GM18507 (cell line): ENCODE measurements at regions not wholly inside any gene's neighbourhood (a gene's known extent, or its start where the extent isn't known, plus 50 kb on each side); places are given as distances from the start of the nearest gene placed in this dataset.
"Not testable (repeated sequence)": the region's sequence is repeated elsewhere in the genome, so short reads cannot be mapped to it uniquely, and the experiment has no call there.

Experiments used
- DNase-seq: peaks from one replicate; pipeline ENCODE4 v3.0.0; 2011; ENCODE audit warnings: low read depth; ENCODE audit not compliant: insufficient read length; ENCODE audit errors: extremely low spot score
- FAIRE-seq: peaks from 2 replicates; lab custom pipeline; 2011; peaks lifted over from hg19 to GRCh38; lab: Jason Lieb, UNC

DNA sequence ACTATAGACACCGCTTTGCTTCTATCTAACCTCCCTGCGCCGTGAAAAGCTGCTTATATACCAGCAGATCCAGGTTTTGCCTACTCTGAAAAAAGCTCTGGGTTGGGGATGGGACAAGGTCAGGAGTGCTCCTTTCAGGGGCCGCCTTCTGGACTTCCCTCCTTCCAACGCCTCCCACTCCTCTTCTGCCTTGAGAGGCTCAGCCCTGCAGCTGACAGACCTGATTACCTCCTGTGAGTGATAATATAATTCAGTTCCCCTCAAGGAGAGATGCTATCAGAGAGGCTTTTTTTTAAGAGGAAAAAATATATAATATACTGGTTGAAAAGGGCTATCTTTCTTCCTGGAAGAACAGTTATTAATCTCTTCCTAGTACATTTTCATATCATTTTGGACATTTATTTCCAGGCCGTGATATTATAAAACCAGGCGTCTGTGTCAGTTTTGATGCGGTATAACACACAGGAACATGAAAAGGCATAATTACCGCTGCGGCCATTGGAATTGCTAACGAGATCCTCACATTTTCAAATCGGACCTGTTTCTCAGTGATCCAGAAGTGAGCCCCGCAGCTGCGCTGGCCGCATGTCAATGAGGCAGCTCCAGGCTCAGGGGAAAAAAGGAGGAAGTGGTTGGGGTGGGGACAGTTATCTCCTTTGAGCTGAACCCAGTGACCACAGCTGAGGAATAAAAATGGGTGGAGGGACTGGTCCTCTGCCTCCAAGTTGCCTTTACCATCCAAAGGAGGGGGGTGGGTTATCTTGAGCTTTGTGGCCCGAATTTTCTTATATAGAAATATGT lies 457.1 kb downstream of the TYW1 start:
- DNase-seq (no peak), FAIRE-seq (no peak)

DNA sequence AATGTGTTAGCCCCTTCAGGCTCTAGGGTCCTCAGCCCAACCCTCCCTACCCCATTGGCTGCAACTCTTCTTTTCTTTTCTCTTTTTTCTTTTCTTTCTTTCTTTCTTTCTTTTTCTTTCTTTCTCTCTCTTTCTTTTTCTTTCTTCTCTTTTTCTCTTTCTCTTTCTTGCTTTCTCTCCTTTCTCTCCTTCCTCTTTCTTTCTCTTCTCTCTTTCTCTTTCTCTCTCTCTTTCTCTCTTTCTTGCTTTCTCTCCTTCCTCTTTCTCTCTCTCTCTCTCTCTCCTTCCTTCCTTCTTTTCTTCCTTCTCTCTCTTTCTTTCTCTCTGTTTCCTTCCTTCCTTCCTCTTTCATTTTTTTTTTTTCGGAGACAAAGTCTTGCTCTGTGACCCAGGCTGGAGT lies 458.9 kb downstream of the TYW1 start:
- FAIRE-seq (no peak), DNase-seq (no peak)

DNA sequence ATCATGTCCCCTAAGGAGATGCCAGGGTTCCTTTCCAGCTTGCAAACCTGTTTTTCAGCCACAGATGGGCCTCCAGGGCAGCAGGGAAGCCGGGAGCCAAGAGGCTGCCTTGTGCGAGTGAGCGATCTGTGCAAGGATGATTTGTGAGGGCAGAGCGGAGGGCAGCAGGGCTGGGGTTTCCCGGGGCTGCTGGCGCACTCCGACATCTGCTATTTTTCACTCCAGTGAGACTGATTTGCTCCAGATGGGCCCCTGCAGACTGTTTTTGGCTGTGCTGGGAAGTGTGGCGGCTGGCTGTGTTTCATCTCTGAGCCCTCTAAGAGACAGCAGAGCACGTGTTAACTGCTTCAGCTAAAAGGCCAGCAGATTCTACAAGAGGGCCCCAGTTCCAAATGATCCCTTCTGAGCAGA lies 466.2 kb downstream of the TYW1 start:
- no peak for FAIRE-seq
- no peak for DNase-seq

GRCh38 chr7:67463316-67463715 lies 466.7 kb downstream of the TYW1 start:
- FAIRE-seq (no peak), DNase-seq (no peak)

GRCh38 chr7:67463983-67464382 lies 467.4 kb downstream of the TYW1 start:
- no peak for DNase-seq
- no peak for FAIRE-seq

DNA sequence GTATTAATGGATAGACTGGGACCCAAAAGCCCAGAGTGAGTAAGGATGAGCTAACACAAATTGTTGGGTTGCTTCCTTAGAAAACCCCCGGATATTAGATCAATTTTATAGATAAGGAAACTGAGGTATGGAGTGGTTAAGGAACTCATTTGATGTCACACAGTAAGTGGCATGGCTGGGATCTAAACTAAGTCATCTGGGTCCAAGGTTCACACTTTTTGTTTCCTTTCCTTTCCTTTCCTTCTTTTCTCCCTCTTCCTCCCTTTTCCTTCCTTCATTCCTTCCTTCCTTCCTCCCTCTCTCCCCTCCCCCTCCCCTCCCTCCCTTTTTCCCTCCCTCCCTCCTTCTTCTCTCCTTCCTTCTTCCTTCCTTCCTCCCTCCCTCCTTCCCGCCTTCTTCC lies 469.5 kb downstream of the TYW1 start:
- DNase-seq (no peak), FAIRE-seq (no peak)

GRCh38 chr7:67470256-67470751 lies 473.7 kb downstream of the TYW1 start:
- no peak for FAIRE-seq

GRCh38 chr7:67475293-67475692 lies 478.7 kb downstream of the TYW1 start:
- DNase-seq (no peak), FAIRE-seq (no peak)

More at GRCh38 chr7:67470256-67470751, 473.7 kb downstream of the TYW1 start:
- DNase-seq, result no peak

- no peak for FAIRE-seq
- no peak for DNase-seq
Measured at GRCh38 chr7:67478066-67478465, 481.4 kb downstream of the TYW1 start.

DNA sequence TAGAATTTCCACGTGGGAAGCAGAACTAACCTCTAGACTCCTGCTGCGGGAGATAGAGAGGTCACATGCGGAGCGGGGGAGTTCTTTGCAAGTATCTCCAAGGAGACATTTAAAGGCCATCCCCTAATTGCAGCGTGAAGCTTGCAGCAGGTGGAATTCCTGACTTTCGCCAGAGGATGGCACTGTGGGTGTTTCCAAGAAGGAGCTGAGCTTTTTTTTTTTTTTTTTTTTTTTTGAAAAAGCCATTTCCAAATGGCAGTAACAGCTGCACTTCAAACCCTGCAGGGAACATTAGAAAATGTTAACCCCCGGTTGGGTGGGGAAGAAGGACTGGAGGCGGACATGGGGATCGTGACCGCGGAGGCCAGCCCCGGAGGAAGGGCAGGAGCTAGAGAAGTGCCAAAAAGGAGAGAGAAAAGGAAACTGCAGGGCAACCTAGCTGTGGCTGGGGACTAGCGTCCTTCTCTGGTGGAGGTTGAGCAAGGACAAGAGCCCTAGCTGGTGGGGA lies 487.7 kb downstream of the TYW1 start:
- peak; percentile 17 for DNase-seq
- FAIRE-seq, result peak; percentile 35

DNA sequence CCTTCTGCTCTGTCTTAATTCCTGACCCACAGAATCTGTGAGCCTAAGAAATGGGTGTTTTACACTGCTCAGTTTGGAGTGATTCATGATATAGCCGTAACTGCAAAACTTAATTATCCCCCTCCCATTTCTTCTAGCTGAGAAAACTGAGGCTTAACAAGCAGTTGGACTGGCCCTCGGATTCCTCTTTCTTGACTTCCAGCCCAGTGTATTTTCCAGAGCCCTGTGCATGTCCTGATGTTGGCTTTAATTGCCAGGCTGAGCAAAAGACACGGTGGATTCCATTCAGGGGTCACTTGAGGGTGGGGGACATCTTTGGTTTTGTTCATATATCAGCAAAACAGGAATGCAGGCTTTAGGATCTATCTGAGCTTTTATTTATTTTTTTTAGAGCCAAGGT lies 489.8 kb downstream of the TYW1 start:
- no peak for DNase-seq
- no peak for FAIRE-seq

GRCh38 chr7:67487316-67487715 lies 490.7 kb downstream of the TYW1 start:
- DNase-seq (no peak), FAIRE-seq (no peak)

DNA sequence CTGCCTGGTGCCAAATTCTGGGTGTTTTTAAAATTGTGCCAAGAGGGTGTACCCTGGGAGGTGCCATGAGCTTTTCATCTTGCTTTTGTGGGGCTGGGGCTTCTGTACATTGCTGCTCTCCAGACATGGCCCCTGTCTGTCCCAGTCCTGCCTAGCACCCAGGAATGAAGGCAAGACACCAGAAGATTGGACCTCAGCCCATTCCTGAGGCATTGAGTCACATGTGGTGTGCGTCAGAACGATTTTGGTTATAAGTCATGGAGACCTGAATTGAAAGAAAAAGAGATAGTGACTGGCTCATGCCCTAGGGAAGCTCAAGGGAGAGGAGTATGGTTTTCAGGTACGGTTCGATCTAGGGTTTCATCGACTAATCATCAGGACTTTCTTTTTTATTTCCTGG lies 493.2 kb downstream of the TYW1 start:
- no peak for FAIRE-seq
- DNase-seq, result no peak

DNA sequence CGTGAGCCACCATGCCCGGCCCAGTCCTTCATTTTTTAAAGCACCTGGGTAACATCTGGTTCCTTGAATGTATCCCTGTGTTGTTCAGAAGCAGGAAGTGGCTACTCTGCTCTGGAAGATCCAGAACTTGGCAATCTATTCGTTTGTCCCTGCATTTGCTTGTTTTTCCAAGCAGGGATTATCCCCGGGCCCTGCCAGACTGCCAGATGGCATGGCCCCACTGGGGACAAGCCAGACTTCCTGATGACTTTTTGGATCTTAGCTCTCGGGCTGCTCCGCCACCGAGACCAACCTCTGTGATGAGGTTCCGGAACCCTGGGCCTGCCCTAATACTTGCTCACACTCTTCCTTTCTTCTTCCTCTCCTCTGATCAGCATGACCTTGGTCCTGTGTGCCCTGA lies 496.7 kb downstream of the TYW1 start:
- FAIRE-seq (no peak), DNase-seq (no peak)

DNA sequence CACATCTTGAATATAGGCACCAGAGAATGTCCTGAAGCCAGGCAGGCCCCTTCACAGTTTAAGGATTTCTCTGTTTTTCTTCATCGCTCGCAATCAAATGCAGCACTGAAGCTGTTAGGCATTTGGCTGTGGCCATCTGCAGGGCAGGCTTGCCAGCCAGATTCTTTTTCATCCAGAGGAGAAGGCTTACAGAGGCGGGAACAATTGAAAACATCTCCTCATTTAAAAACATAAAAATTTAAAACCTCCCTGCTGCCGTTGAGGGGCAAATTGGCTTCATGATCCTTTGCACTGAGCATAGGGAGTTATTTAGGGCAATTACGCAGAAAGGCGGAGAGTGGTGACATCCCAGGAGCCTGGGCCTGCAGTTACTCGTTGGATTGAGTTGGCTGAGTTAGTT lies 500.0 kb downstream of the TYW1 start:
- DNase-seq (no peak), FAIRE-seq (no peak)

- not testable (repeated sequence) for FAIRE-seq, DNase-seq
Measured at GRCh38 chr7:67497914-67498313, 501.3 kb downstream of the TYW1 start.

- DNase-seq (no peak), FAIRE-seq (no peak)
Measured at GRCh38 chr7:67502929-67503328, 506.3 kb downstream of the TYW1 start.

DNA sequence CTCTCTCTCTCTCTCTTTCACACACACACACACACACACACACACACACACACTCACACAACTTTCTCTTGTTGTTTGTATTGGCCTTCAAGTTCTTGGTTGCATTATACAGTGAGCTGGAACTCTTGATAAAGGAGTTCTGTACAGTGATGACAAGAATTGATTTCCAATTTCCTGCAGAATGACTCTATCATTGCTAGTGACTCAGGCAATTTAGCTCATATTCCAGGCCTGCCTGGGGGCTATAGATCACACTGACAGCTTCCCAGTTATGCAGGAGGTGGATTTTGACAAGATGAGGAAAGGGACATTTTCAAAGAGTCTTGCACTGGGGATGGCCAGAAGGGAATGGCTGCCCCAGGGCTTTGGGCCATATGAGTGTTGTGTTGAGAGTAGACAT lies 508.8 kb downstream of the TYW1 start:
- FAIRE-seq (no peak), DNase-seq (no peak)

DNA sequence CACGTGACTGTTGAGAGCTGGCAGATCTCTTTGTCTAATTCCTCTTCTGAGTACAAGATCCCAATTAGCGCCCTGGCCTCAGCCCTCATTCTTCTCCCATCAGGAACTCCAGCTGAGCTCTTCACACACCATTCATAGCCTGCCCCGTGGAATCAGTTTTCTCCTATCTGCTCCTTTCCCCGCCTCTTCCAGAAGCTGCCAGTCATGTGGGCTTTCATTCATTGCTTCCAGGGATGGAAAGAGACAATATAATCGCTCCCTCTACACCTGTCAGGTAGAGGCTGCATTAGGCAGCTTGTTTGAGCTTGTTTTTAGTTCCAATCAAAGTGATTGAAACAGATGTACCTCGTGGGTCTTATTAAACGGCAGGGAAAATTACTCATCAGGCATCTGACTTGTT lies 515.8 kb downstream of the TYW1 start:
- no peak for FAIRE-seq

DNA sequence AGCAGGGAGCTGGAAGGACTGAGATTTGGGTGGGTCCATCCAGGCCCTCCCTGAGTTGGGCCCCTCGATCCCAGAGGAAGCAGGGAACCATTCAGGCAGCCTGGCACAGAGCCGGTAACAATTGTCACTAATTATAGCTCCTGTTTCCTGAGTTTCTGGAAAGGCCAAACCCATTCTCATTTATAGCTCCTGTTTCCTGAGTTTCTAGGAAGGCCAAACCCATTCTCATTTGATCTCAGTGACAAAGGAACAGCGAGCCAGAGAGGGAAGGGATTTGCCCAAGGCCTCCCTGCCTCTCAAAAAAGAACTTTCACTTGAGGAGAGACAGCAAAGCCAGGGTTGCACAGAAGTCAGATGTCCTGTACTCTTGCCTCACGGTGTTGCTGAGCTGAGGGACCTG lies 521.9 kb downstream of the TYW1 start:
- no peak for DNase-seq
- no peak for FAIRE-seq

More for the DNA sequence above, 515.8 kb downstream of the TYW1 start:
- DNase-seq, result no peak

DNA sequence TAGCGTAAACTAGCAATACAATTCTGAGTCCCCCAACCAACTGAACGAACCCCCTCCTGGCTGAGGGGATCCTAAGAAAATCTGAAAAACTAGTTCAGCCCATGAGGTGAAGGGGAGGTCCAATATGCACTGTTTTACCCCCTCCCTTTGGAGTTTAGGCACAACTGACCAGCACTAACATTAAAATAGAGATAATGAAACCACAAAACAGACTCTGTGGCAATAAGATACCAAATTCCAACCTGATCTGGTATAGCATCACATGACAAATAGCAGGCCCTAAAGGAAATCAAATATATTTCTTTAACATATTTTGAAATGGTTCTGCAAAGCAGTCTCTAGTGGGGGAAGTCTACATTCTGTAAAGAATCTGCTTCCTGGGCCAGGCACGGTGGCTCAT lies 522.5 kb downstream of the TYW1 start:
- FAIRE-seq (no peak), DNase-seq (no peak)
